Fibroblast of the conjunctiva (primary cell): ENCODE measurements at regions not wholly inside any gene's neighbourhood (a gene's known extent, or its start where the extent isn't known, plus 50 kb on each side); places are given as distances from the start of the nearest gene placed in this dataset.

Experiments
- DNase-seq: peaks from one replicate; pipeline ENCODE4 v3.0.0-alpha.2; 2010; ENCODE audit warnings: low read depth

DNA sequence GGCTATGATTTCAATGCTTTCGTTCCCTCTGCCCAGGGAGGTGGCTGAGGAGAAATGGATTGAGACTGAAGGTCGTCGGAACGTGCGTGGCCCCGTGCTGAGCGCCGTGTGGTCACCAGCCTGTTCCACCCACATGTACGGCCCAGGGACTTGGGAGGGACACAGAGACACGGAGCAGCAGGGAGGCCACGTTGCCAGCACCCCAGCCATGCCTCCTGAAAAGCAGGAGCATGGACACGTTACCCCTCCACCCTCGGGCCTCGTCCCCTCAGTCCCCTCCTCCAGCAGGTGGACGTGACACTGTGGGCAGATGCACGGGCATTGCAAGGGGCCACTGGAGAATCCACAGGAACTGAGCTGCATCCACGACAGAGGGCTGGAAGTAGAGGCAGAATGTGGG lies 133.1 kb upstream of the CST7 start:
- DNase-seq = no peak

DNA sequence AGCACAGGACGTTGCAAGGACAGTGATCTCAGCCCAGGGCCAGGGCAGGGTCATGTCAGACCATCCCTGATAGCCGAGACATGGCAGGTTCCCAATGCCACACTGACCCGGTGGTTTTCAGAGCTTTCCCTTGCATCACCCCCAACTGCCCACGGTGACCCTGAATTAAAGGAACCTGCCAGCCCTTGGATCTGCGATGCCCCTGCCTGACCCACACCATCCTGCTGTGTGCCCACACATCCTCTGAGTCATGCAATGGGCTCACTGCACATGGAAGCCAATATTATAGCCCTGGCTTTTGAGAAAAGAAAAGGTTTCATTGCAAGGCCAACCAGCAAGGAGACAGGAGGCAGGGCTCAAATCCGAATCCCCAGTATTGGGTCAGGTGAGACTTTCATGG lies 132.6 kb upstream of the CST7 start:
- no peak for DNase-seq

DNA sequence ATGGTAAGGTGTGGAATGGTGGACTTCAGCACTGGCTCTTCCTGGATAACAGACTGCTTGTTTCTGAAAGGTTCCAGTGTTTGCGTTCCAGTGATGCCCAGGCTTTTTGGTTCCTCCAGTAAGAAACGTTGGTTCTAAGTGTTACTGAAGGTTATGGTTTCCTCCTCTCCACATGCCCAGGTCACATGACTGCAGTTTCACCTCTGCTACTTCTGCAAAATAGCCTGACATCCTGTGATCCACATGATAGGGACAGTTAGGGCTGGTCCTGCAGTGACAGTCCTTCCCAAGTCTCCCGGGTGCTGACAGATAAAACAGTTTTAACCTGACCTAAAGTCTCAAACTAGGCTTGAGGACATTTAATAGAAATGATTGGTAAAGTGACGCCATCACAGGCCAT lies 132.2 kb upstream of the CST7 start:
- DNase-seq = no peak

DNA sequence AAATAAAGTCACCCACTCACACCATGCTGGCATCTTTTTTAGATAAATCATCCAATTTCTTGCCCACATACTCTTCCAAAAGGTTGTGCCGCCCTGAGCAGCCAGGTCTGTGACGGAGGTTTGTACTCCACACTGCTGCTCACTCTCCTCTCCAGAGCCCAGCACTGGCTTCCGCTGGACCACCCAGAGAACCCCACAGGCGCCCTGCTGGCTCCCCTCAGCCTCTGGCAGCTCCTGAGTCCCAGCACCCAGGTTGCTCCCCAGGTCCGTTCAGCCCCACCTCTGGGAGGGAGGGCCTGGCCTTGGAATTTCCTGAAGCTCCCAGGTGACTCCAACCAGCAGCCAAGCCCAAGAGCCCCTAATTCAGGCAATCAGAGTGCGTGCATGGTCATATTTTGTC lies 131.7 kb upstream of the CST7 start:
- DNase-seq = no peak

DNA sequence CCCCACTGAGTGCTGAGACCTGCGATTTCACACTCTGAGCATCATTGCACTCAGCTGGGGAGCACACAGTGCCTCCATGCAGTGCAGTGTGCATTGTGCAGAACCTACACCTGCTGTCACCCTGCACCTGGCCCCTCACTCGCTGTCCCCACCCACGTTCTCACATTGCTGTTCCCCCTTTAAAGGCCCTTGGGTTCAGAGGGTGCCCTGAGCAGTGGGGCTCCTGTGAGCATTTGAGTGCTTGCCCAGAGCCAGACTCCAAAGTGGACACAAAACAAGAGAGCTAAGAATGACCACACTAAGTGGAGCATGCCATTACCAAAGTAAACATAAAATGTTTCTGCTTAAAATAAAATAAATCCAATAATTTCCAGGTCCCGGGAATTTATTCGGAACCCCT lies 131.0 kb upstream of the CST7 start:
- DNase-seq = no peak

DNA sequence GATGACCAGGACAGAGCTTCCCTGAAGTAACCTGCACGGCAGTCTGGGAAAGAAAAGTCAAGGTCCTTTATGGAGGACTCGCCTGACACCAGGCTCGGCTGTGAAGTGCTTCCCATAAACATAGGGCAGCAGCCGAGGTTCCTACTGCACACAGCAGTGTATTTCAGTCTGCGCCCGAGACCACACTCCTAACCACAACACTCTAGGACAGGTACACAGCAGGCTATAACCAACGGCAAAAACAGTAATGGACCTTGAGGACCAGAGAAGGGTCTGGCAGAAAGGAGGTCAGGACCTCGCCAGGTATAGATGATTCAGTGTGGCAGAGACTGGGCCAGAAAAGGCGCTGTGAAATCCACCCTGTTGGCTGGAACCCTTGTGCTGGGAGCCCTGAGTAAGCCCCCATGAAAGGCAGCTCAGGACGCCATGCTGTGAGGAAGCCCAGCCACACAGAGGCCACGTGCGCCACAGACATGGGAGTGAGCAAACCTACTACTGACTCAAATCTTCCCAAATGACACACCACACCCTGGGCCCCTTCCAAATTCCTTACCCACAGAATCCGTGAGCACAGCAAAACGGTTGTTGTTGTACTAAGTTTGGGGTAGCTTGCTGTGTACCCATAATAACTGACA lies 129.6 kb upstream of the CST7 start:
- no peak for DNase-seq

DNA sequence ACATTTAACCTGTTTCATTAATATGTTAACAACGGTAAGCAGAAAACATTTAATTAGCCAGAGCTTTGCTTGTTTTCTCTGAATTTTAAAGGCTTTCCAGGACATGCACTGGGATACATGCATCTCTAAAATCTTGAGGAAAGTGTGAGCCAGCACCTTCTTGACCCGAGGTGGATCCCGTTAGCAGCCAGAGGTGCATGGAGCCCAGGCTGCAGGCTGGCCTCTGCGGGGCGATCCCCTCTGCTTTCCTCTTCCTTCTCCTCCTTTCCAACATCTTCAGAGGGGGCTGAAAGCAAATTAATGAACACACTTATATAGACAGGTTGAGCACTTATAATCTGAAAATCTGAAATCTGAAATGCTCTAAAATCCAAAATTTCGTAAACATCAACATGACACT lies 128.7 kb upstream of the CST7 start:
- DNase-seq = no peak

DNA sequence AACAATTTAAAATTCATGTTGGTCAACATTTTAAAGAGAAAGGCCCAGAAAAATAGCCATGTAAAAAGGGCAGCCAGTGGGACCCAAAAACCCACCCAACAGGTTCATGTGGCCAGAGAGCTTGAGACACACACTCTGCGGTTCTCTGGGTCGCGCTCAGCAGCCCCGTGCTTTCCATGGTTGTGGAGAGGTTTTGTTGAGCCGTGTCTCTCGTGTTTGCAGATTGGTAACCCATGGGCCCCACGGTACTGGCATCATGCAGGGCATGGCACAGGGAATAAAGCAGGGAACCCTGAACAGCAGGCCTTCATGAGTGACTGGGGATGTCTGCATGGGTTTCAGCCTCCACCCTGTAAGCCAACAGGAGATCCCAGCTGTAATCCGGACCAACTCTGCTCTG lies 127.7 kb upstream of the CST7 start:
- DNase-seq = no peak

DNA sequence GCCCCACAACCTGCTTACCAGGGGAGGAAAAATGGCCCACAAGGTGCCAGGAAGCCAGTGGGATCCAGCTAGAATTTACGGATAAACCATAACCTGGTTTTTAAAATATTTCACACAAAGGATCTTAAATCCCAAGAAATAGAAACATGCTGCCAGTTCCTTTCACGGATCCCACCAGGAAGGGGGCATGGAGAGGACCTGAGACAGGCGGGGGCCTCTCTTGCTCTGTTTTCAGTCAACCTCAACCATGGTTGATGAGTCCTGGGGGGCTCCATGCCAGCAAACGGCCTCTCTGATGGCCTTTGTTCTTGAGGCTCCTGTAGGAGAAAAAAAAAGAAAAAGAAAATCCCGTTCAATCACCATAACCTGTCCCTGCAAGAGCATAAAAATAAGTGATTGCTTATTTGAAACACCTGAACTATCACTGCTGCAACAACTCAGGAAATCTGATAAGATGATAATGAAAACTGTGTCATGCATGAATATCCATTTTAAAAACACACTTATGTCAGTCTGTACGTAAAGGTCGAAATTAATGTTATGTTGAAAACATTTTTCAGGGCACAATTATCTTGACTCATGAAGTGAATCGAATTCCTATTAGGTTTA lies 125.8 kb upstream of the CST7 start:
- no peak for DNase-seq

DNA sequence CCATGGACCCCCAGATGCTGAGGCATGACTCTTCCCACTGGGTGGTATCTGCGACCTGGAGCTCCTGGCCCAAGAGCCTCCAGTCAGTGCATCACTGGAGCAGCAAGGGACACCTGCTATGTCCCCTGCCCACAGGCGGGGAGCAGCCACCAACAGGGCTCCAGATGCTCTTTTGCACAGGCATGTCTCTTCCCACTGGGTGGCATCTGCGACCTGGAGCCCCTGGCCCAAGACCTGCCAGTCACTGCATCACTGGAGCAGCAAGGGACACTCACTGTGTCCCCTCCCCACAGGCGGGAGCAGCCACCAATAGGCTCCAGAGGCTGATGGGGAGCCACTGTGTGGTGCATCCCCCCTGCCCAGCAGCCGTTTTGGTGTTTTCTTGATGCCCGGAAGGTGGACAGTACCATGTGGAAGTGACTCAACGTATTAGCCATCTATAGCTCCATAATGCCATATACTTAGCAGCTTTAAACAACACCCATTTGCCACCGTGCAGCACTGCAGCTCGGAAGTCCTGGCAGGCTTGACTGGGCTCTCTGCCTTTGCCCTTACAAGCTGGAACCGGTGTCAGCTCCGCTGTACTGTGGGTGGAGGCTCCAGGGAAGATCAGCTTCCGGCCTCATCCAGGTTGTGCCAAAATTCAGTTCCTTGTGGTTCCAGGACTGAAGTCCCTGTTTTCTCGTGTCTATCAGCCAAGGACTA lies 124.9 kb upstream of the CST7 start:
- no peak for DNase-seq

DNA sequence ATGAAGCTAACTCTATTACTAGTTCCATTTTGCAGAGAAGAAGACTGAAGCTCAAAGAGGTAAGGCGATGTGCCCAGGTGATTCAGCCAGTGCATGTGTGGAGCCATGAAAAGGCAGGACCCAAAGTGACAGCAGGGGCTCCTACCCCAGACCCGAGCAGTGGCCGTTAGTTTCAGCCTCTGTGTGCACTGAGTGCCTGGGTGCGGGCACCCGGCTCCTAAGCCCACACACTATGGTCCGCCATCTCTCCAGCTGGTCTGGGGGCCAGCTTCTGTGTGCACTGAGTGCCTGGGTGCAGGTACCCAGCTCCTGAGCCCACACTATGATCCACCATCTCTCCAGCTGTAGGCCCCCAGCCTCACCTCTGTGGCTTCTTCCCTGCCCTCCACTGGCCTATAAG lies 123.5 kb upstream of the CST7 start:
- no peak for DNase-seq

DNA sequence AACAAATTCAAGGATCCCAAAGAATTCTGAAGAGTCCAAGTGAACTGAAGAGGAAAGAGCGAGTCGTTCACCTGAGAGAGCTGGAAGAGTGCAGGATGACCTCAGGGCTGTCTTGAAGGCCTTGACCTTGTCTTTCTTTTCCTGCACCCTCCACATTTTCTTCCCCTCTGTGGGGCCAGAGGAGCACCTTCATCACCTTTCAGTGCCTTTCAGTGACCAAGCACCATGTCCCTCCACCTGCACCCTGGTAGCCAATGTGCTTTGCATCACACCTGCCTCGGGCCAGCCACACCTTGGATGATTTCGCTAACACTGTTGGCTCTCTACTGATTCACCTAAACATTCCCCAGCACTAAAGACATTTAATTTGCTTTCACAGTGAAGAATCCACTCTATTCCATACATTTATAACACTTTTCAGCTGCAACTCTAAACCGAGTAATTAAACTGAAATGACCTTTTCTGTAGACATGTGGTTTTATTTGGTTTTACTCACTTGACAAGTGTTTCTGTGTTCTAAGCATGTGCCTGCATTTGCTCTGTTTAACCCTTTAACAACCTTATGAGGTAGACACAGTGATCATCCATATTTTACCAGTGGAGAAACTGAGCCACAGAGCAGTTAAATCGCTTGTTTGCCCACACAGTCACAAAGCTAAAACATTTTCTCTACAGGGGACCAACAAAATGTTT lies 121.3 kb upstream of the CST7 start:
- no peak for DNase-seq

DNA sequence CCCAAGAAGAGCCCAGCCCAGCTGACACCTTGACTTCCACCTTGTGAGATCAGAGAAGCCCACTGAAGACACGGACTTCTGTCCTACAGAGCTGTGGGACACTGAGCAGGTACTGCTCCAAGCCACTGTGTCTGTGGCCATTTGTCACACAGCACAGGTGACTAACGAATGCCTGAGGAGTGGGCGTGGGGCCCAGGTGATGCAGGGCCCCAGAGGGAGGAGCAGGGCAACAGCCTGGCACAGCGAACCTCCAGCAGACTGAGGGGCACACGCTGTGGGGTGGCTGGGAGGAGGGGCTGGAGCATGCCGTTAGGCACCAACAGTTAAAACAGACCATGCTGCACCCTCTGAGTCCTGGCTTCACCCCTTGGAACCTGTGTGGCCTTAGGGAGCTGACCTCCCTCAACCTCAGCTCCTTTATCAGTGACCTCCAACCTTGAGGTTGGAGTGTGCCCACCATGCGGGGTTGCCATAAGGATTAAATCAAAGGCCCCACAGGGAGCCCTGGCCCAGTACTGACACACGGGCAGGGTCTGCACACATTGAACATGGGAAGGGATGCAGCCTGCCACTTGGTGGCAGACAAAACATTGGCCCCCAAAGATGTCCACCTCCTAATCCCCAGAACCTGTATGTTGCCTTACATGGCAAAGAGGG lies 119.9 kb upstream of the CST7 start:
- DNase-seq = no peak

DNA sequence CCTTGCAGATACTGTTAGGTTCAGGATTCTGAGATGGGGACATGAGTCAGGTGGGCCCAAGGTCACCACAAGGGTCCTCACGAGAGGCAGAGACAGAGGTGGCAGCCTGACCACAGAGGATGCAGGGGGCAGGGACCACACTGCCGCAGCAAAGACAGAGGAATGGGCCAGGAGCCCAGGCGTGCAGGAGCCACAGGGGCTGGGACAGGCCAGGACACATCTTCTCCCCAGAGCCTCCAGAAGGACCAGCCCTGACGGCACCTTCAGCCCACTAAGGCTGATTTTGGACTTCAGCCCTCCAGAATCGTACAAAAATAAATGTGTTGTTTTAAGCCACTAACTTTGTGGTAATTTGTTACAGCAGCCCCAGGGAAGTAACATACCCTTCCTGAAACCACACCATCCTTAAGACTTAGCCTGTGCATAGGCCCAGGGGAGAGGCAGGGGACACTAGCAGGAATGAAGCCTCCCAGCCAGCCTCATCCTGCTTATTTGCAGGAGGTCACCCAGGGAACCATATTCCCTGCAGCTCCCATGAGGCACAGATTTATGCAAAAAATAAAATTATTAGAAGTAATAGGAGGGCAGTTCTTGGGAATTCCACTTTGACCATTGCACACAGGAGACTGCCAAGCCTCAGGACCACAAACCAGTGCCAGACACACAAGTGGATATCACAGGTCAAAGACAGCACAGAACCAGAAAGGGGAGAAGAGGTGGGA lies 119.3 kb upstream of the CST7 start:
- DNase-seq = no peak

DNA sequence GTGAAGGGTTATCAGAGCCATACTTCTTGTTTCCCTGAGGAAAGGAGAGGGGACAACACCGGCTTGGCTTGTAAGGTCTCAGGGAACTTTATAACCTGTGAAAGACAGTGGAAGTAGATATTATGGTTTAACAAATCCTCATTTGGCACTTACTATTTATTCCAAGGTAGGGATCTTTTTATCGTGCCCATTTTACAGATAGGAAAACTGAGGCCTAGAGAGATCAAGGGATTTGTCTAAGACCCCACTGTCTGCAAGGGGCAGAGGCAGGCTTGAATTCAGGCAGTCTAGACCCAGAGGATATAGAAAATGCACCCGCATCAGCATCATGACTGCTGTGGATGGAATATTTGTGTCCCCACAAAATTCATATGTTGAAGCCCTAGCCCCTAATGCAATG lies 118.4 kb upstream of the CST7 start:
- no peak for DNase-seq

DNA sequence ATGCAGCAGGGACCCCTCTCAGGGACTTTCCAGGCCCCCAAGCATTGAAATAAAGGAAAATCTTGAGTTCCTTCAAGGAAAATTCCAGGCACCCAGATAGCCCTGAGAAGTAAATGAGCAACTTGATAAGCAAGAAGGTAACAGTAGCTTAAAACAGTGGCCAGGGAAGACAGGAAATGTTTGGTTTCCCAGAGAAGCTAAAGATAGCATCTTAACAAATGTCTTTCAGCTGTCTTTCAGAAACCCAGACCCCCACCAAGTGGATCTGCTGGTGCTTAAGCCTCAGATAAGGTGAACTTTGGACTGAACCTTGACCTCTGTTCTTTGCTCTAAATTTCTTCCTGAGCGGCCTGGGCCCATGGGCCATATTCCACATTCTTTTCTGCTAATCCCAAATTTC lies 117.8 kb upstream of the CST7 start:
- no peak for DNase-seq

DNA sequence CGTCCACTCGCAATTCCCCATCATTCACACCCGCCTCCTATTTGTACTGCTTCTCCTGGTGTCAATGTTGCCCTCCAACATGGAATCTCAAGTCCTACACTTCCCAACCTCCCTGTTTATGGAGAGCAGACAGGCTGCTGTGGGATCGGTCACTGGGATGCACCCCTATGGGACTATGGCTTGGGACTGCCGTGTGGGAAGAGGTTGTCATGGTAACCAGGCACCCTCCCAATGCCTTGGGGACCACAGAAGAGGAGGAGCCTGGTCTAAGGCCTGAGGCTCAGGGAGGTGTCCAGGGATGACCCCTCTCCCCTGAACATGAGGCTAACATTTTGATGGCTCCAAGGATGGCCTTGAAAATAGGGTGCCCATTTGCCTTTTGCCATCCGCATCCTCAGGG lies 116.6 kb upstream of the CST7 start:
- DNase-seq = no peak

DNA sequence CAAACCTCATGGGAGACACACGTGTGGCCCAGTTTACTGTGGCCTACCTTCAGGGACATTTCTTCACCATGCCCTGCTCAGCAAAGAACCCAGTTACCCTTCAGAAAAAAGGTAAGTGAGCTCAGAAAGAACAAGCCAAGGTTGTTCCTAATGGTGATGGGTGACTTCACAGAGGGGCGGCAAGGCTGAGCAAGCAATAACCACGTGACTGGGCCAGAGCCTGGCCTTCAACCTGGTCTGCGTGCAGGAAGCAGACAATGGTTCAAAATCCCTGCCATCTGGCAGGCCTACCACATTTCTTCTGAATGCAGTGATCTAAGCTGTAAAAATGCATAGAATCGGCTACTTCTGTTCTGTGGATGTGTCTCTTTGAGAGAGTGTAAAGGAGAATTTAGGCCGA lies 115.5 kb upstream of the CST7 start:
- DNase-seq = no peak

DNA sequence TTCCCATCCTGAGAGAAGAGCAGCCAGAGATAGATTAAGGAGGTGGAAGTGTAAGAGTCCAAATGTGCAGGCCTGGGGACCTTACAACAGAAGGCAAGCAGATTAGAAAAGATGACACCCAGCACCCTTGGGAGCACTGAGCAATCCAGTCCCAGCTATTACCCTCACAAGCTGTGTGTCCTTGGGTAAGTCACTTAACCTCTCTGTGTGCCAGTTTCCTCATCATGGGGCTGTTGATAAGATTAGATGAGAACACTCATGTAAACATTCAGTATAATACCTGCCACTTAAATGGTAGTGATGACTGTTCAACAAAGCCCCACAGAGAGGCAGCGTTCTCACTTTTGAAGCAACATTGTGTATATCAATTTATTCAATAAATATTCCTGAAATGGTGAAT lies 114.8 kb upstream of the CST7 start:
- DNase-seq = no peak

DNA sequence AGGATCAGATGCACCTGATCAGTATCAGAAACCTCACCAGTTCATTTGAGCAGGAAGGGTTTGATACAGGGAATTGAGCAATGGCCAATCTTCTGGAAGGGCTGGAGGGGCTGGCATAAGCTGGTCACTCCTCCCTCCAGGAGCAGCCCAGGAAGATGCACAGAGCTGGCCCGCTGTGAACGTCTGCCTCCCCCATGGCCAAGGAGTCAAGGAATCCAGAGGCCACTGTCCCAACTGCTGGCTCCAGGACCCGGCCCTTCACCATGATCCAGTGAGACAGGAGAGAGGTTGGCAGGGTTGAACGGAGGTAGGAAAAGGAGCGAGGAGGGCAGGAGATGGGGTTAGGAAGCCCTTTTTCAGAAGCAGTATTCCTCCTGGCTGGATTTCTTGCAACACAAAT lies 113.9 kb upstream of the CST7 start:
- DNase-seq = no peak

DNA sequence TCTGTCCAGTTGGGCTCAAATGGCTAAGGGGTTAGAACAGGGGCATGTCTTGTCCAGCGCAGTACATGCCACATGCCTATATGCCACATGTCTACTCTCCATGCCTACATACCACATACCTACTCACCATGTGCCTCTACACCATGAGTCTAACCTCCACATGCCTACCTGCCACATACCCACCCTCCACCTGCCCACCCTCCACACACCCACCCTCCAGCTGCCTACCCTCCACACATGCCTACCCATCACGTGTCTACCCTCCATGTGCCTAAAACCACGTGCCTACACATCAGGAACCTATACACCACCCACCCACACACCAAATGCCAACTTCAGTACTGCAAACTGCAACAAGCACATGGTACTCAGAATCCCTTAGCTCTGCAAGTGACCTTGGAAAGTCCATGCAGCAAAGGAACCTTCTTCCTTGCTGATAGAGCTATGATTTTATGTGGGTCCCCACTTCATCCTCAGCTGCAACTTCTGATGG lies 113.0 kb upstream of the CST7 start:
- DNase-seq = no peak
